Smooth muscle cell (in vitro differentiated cells): ENCODE measurements at regions not wholly inside any gene's neighbourhood (a gene's known extent, or its start where the extent isn't known, plus 50 kb on each side); places are given as distances from the start of the nearest gene placed in this dataset.

Experiments
- DNase-seq: peaks from one replicate; lab custom pipeline; 2025; ENCODE audit not compliant: unreplicated experiment; lab: John Stamatoyannopoulos, UW
- H2AFZ ChIP-seq: fragments of 200-600 bp; sonication (generic); 2 replicates; pipeline ENCODE4 v1.6.0; 2016; ENCODE audit warnings: antibody characterized with exemption, low read depth, mild to moderate bottlenecking
- H3F3A ChIP-seq: fragments of 200-600 bp; sonication (generic); 2 replicates; pipeline ENCODE4 v1.6.0; 2017; ENCODE audit warnings: antibody characterized with exemption, low read depth
- H3K27ac ChIP-seq: fragments of 200-600 bp; sonication (generic); 2 replicates; pipeline ENCODE4 v1.5.1; 2016; ENCODE audit warnings: low read depth, mild to moderate bottlenecking
- H3K27me3 ChIP-seq: fragments of 200-600 bp; sonication (generic); 2 replicates; pipeline ENCODE4 v1.6.1; 2016; ENCODE audit warnings: low read depth, mild to moderate bottlenecking
- H3K36me3 ChIP-seq: fragments of 200-600 bp; sonication (generic); 2 replicates; pipeline ENCODE4 v1.5.1; 2016; ENCODE audit warnings: low read depth
- H3K4me1 ChIP-seq: fragments of 200-600 bp; sonication (generic); 2 replicates; pipeline ENCODE4 v1.5.1; 2016; ENCODE audit warnings: low read depth
- H3K4me2 ChIP-seq: fragments of 200-600 bp; sonication (generic); 2 replicates; pipeline ENCODE4 v1.6.0; 2016; ENCODE audit warnings: mild to moderate bottlenecking
- H3K4me3 ChIP-seq: fragments of 200-600 bp; sonication (generic); 2 replicates; pipeline ENCODE4 v1.5.1; 2016; ENCODE audit warnings: mild to moderate bottlenecking
- H3K79me2 ChIP-seq: fragments of 200-600 bp; sonication (generic); 2 replicates; pipeline ENCODE4 v1.6.0; 2016; ENCODE audit warnings: low read depth, mild to moderate bottlenecking
- H3K9ac ChIP-seq: fragments of 200-600 bp; sonication (generic); 2 replicates; pipeline ENCODE4 v1.6.0; 2016; ENCODE audit warnings: low read depth
- H3K9me3 ChIP-seq: fragments of 200-600 bp; sonication (generic); replicated peaks from 2 replicates; pipeline ENCODE4 v1.5.1; 2016; ENCODE audit warnings: low read depth
- H4K20me1 ChIP-seq: fragments of 200-600 bp; sonication (generic); 2 replicates; pipeline ENCODE4 v1.6.0; 2016; ENCODE audit warnings: low read depth
- WGBS: methylation state at CpG from one replicate; pipeline ENCODE4 v1.1.7; 2016; ENCODE audit warnings: low lambda C conversion rate; 5-methylcytosine and 5-hydroxymethylcytosine counted together
- TF ChIP-seq, protein P1 (sequence below): fragments of 200-600 bp; sonication (generic); IDR thresholded peaks from 2 replicates; pipeline ENCODE4 v1.5.1; 2017; ENCODE audit warnings: borderline replicate concordance, mild to moderate bottlenecking, antibody characterized with exemption; ENCODE audit not compliant: insufficient read depth, poor library complexity, severe bottlenecking

DNA sequence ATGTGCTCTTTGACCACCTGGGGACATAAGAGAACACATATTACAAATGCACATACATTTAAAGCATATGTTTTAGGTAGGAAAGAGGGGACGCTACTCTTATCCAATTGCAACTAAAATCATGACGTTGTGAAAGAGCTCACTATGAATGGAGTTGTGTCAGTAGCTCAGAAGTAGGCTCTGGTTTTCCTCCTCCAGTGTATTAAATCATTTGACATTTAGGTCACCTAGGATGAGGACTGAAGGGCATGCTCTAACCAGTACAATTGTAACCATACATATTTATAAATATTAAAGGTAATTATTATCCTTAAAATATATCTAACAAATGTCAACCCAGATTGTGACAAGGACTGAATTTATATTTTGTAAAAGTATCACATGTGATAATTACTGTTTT, 389.0 kb downstream of the KLF12 start:
- Histone ChIP-seq H3K27ac (no peak overlapping the region), H3K9me3 (no peaks in the 10 kb centered on the region), H3K4me2 (no peak overlapping the region), H3K36me3 (no peaks in the 10 kb centered on the region), H3K79me2 (no peaks in the 10 kb centered on the region), H2AFZ (no peak overlapping the region), H3K4me3 (no peak overlapping the region), H3F3A (no peaks in the 10 kb centered on the region), H3K9ac (no peak overlapping the region), H3K27me3 (no peaks in the 10 kb centered on the region), H3K4me1 (peaks cover 19% of the 10 kb centered on the region), H4K20me1 (no peaks in the 10 kb centered on the region)
- no peak for DNase-seq
- TF ChIP-seq, protein P1, sequence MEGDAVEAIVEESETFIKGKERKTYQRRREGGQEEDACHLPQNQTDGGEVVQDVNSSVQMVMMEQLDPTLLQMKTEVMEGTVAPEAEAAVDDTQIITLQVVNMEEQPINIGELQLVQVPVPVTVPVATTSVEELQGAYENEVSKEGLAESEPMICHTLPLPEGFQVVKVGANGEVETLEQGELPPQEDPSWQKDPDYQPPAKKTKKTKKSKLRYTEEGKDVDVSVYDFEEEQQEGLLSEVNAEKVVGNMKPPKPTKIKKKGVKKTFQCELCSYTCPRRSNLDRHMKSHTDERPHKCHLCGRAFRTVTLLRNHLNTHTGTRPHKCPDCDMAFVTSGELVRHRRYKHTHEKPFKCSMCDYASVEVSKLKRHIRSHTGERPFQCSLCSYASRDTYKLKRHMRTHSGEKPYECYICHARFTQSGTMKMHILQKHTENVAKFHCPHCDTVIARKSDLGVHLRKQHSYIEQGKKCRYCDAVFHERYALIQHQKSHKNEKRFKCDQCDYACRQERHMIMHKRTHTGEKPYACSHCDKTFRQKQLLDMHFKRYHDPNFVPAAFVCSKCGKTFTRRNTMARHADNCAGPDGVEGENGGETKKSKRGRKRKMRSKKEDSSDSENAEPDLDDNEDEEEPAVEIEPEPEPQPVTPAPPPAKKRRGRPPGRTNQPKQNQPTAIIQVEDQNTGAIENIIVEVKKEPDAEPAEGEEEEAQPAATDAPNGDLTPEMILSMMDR = no peak
- 83% methylated on average over 2 of the region's 2 CpGs for WGBS

DNA sequence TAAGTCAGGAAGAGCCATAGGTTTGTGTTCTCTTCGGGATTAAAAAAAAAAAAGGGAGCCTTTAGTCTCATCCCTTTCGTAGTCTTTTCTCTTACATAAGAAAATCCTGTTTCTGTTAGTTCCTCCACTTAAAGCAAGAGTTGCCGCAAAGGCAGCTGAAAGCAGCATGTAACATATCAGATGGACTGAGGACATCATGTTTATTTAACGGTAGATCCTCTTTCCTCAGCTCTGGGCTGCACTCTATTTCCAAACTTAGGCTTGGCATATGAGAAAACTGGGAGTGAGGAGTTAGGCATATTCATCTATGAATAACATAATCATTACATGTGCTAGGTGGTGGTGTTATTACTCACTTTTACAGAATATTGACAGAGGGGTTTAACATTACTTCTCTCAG, 391.2 kb downstream of the KLF12 start:
- no peak for DNase-seq
- H3K4me3 ChIP-seq = no peak overlapping the region

DNA sequence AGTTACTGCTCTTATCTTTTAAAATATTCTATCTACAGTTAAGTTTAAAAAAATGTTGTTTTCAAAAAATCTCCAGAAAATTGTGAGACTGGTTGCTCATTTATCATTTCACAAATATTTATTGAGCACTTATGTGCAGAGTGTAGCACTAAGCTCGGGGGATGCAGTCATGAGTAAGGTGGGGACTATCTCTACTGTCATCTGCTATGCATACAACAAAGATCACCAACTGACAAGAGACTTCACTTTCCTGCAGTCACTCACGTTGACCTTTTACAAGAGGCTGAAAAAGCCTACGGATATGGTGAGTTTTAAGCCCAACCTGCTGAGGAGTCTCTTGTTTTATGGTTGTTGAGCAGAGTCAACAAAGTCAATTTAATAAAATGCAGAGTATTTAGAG, 392.5 kb downstream of the KLF12 start:
- Histone ChIP-seq H3F3A (no peaks in the 10 kb centered on the region), H3K4me3 (no peak overlapping the region), H4K20me1 (no peaks in the 10 kb centered on the region), H3K27ac (no peak overlapping the region), H3K79me2 (no peaks in the 10 kb centered on the region), H2AFZ (no peak overlapping the region), H3K4me2 (no peak overlapping the region), H3K36me3 (no peaks in the 10 kb centered on the region), H3K9me3 (no peaks in the 10 kb centered on the region), H3K9ac (no peak overlapping the region), H3K4me1 (peaks cover 14% of the 10 kb centered on the region), H3K27me3 (no peaks in the 10 kb centered on the region)
- TF ChIP-seq, protein P1 = no peak
- WGBS = 53% methylated on average over 3 of the region's 3 CpGs
- DNase-seq = no peak

More for the DNA sequence above, 391.2 kb downstream of the KLF12 start:
- WGBS = 74% methylated on average over 4 of the region's 4 CpGs
- Histone ChIP-seq H3K36me3 (no peaks in the 10 kb centered on the region), H3K4me2 (no peak overlapping the region), H2AFZ (no peak overlapping the region), H4K20me1 (no peaks in the 10 kb centered on the region), H3F3A (no peaks in the 10 kb centered on the region), H3K27me3 (no peaks in the 10 kb centered on the region), H3K9me3 (no peaks in the 10 kb centered on the region), H3K9ac (no peak overlapping the region), H3K4me1 (peaks cover 14% of the 10 kb centered on the region), H3K27ac (no peak overlapping the region), H3K79me2 (no peaks in the 10 kb centered on the region)
- TF ChIP-seq, protein P1 = no peak

DNA sequence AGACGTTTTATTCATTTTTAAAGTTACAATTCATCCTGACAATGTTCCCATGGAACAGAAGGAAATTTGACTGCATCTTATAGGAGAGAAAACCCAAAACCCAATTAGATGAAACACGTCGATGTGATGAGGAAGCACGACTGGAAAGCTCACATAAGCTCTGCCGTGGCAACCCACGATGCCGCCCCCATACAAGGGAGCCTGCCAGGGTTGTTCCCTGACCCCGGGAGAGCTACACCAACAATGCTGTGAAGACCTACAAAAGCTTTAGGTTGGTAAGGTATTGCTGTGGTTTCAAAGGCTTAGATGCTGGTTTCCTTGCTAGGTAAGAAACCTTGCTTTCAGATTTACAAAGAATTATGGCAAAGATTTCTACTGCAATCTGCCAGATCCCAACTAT, 393.1 kb downstream of the KLF12 start:
- Histone ChIP-seq H3K9ac (no peak overlapping the region), H3K36me3 (no peaks in the 10 kb centered on the region), H3K4me1 (peaks cover 14% of the 10 kb centered on the region), H3K27ac (no peak overlapping the region), H3K4me2 (peak overlapping the region; percentile 69), H2AFZ (peak overlapping the region; percentile 3), H3F3A (no peaks in the 10 kb centered on the region), H3K79me2 (no peaks in the 10 kb centered on the region), H3K9me3 (no peaks in the 10 kb centered on the region), H3K4me3 (no peak overlapping the region), H4K20me1 (no peaks in the 10 kb centered on the region), H3K27me3 (no peaks in the 10 kb centered on the region)
- DNase-seq = no peak
- WGBS = 55% methylated on average over 8 of the region's 8 CpGs
- TF ChIP-seq, protein P1 = no peak
